22Rv1 (cell line): ENCODE measurements at regions not wholly inside any gene's neighbourhood (a gene's known extent, or its start where the extent isn't known, plus 50 kb on each side); places are given as distances from the start of the nearest gene placed in this dataset.
"Not testable (repeated sequence)": the region's sequence is repeated elsewhere in the genome, so short reads cannot be mapped to it uniquely, and the experiment has no call there.

Experiments
- H3K27ac ChIP-seq: fragments of 450-650 bp; 2 replicates; pipeline ENCODE4 v1.5.1; 2017
- CTCF ChIP-seq: fragments of 450-650 bp; IDR thresholded peaks from 2 replicates; pipeline ENCODE4 v1.5.1; 2017; ENCODE audit warnings: mild to moderate bottlenecking
- ZFX ChIP-seq: fragments of 450-650 bp; IDR thresholded peaks from 2 replicates; pipeline ENCODE4 v1.6.1; 2017; ENCODE audit warnings: antibody characterized with exemption, borderline replicate concordance

- TF ChIP-seq CTCF (no peak), ZFX (no peak)
- H3K27ac ChIP-seq = no peak overlapping the region
Measured at GRCh38 chr9:118689280-118689679, 680.0 kb downstream of the BRINP1 start.

DNA sequence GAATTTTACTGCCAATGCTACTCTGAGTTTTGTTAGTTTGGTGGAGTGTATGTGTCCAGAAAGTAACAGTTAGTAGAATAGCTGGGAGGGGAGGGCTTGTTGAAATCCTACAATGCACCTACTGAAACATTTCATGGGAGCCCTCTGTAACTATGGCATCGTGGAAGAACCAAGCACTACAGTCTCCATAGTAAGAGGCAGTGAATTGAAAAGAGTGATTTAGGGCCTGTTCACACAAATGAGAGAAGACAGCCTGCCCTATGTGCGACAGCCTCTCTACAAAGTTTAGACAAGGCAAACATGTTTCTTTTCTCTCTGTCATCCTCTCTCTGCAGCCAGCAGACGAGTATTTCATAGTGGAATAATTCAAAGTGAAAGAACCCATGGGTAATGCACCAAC, 676.6 kb downstream of the BRINP1 start:
- no peak overlapping the region for H3K27ac ChIP-seq
- TF ChIP-seq CTCF (no peak), ZFX (no peak)

DNA sequence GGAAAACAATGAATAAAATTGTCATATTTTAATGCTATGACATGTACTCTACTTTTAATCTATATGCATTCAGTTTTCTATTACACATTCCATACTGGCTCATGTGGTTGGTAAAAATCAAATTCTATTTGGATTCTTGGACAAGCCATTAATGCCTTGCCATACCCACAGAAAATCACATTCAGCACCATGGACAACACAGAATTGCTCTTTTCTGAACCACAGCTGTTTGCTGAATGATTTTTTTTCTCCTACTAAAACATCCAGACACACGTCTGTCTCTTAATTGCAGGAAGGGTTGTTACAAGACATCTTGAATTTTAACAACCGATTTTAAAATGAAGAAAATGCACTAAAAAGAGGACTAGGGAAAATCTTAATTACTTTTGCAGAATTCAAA, 675.6 kb downstream of the BRINP1 start:
- H3K27ac ChIP-seq = no peak overlapping the region
- TF ChIP-seq CTCF (no peak), ZFX (no peak)

DNA sequence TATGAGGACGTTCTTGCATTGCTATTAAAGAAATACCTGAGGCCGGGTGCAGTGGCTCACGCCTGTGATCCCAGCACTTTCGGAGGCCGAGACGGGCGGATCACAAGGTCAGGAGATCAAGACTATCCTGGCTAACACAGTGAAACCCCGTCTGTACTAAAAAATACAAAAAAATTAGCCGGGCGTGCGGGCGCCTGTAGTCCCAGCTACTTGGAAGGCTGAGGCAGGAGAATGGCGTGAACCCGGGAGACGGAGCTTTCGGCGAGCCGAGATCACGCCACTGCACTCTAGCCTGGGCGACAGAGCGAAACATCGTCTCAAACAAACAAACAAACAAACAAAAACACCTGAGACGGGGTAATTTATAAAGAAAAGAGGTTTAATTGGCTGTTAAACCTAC, 674.0 kb downstream of the BRINP1 start:
- not testable (repeated sequence) for H3K27ac ChIP-seq

GRCh38 chr9:118701985-118702384, 667.2 kb downstream of the BRINP1 start:
- no peak overlapping the region for H3K27ac ChIP-seq
- TF ChIP-seq CTCF = no peak
- TF ChIP-seq ZFX = no peak

GRCh38 chr9:118711843-118712242, 657.4 kb downstream of the BRINP1 start:
- TF ChIP-seq CTCF (no peak), ZFX (no peak)
- no peak overlapping the region for H3K27ac ChIP-seq

DNA sequence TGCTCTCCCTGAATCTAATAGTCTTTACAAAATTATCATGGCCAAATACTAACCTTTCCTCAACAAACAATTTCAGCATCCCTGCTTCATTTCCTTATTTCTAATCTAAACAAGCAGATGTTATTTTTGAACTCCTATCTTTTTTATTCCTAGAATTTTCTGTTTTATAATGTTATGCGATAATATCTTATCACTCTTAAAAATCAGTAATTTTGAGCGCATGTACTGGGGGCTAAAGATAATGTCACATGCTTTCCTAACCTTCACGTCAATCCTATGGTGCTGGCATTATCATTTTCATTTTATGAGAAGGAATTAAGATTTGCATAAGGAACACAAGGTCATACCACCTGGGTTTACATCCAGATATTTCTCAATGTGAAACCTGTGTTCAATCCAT, 648.0 kb downstream of the BRINP1 start:
- TF ChIP-seq CTCF (no peak), ZFX (no peak)
- no peak overlapping the region for H3K27ac ChIP-seq

- H3K27ac ChIP-seq = no peak overlapping the region
- TF ChIP-seq ZFX (no peak), CTCF (no peak)
Measured at GRCh38 chr9:118721923-118722322, 647.3 kb downstream of the BRINP1 start.
